ENCODE measurements at regions not wholly inside any gene's neighbourhood (a gene's known extent, or its start where the extent isn't known, plus 50 kb on each side); places are given as distances from the start of the nearest gene placed in this dataset.

DNA sequence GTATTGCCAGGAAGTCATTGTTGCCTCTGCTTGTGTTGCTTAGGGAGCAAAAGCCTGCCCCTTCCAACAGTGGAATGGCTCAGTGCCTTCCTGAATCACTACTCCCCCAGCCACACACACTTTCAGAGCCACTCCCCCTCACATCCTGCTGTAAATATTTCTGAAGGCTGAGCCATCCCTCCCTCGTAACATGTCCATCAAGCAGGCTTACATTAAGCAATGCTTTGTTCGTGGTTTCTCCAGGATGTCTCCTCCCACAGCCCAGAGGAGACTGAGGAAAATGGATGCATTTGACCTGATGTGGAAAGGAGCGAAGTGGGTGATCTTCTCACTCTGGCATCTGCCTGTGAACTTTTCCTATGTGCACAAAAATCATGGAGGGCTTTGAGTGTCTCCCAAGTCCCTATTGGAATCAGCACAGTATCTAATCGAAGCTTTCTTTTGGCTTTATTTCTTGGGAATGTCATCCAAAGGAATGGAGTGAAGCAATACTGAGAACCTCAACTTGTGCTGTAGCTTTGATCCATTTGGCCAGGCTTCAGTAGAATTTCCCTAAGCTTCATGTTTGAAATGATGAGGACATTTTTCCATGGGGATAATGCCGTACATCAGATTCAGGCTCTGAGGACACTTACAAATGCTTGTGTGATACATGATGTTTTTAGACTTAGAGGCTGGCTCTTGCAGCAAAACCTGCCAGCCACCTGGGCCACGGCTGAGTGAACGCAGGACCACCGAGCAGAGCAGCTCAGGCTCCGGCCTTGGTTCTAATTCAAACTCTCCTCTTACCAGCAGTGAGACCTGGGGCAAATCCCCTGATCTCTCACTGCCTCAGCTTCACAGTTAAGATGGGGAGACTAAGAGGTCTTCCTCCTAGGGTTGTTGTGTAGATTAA lies 389.1 kb downstream of the ENC1 start:
- TF ChIP-seq EZH2phosphoT487 (IDR thresholded peaks at IDR 0.05; ENCODE audit: borderline replicate concordance, low read length) (no peak), EZH2 (IDR thresholded peaks at IDR 0.05; ENCODE audit: low read length, unreplicated experiment) (no peak)
- TF ChIP-seq, protein P1, sequence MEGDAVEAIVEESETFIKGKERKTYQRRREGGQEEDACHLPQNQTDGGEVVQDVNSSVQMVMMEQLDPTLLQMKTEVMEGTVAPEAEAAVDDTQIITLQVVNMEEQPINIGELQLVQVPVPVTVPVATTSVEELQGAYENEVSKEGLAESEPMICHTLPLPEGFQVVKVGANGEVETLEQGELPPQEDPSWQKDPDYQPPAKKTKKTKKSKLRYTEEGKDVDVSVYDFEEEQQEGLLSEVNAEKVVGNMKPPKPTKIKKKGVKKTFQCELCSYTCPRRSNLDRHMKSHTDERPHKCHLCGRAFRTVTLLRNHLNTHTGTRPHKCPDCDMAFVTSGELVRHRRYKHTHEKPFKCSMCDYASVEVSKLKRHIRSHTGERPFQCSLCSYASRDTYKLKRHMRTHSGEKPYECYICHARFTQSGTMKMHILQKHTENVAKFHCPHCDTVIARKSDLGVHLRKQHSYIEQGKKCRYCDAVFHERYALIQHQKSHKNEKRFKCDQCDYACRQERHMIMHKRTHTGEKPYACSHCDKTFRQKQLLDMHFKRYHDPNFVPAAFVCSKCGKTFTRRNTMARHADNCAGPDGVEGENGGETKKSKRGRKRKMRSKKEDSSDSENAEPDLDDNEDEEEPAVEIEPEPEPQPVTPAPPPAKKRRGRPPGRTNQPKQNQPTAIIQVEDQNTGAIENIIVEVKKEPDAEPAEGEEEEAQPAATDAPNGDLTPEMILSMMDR (conservative IDR thresholded peaks at IDR 0.05; ENCODE audit: low read depth, low read length), result no peak
